HG02763 (cell line): ENCODE measurements at regions not wholly inside any gene's neighbourhood (a gene's known extent, or its start where the extent isn't known, plus 50 kb on each side); places are given as distances from the start of the nearest gene placed in this dataset.

Experiments
- ATAC-seq: cut with Tn5 transposase; IDR thresholded peaks from one replicate; pipeline ENCODE4 v1.9.1; 2021; ENCODE audit warnings: mild to moderate bottlenecking, moderate library complexity; ENCODE audit not compliant: unreplicated experiment

- ATAC-seq: no peak
Measured at GRCh38 chr1:94646786-94647555, 105.4 kb upstream of the F3 start.

- ATAC-seq: no peak
Measured at GRCh38 chr1:94646141-94646643, 104.6 kb upstream of the F3 start.

GRCh38 chr1:94644352-94644751 is 102.8 kb upstream of the F3 start:
- no peak for ATAC-seq

GRCh38 chr1:94643819-94644218 is 102.3 kb upstream of the F3 start:
- no peak for ATAC-seq

- no peak for ATAC-seq
Measured at GRCh38 chr1:94642617-94643321, 101.2 kb upstream of the F3 start.

- ATAC-seq: no peak
Measured at GRCh38 chr1:94641990-94642389, 100.4 kb upstream of the F3 start.

GRCh38 chr1:94640125-94640524 is 98.6 kb upstream of the F3 start:
- no peak for ATAC-seq

GRCh38 chr1:94637121-94637520 is 95.6 kb upstream of the F3 start:
- no peak for ATAC-seq

GRCh38 chr1:94636624-94637023 is 95.1 kb upstream of the F3 start:
- ATAC-seq: no peak

DNA sequence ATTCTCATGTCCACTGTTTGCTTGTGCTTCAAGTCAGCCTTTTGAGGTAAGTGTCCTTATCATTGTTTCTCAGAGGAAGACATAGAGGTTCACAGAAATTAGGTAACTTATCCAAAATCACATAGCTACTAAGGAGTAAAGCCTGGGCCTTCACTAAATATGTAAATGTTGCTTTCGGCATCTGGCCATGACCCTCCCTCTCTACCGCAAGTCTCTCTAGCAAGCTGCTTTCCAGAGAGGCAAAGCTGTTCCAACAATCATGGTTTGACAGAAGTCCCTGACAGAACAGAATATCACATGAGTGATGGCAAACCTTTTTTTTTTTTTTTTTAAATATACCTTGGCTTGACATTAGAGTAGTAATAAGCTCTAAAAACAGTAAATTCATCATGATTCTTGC is 94.5 kb upstream of the F3 start:
- ATAC-seq: no peak

DNA sequence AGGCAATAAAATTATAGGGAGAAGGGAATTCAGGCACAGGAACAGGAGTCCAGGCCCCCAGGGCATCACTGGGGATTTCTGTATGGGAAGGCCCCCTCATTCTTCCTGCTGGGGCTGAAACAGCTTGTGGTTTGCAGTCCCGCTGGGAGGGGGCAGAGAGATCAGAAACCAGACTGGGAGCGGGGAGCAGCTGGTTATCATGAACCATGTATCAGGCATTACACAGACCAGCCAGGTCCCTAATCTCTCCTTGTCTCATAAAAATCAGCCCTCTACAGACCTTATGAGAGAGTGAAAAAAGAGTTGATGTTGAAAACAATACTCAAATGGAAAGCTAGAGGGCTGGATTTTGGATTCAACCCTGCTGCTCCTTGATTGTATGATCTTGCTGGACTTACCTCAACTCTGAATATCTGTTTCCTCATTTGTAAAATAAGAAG is 93.4 kb upstream of the F3 start:
- ATAC-seq: no peak

DNA sequence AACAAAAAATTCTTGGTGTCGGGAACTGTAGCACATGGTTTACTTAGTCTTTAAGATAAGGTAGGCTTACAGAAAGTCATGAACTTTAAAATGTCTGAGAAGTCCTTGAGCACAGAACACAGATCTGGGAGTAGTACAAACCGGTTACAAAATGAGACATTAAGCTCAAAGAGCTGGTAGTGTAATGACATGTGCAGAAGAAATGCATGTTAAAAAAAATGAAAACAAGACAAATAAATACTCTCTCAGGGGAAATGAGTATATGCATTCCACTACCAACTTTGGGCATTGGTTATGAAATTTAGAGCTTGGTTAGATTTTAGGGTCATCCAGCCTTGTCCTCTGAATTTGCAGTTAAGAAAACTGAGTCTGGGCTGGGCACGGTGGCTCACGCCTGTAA is 91.5 kb upstream of the F3 start:
- no peak for ATAC-seq

DNA sequence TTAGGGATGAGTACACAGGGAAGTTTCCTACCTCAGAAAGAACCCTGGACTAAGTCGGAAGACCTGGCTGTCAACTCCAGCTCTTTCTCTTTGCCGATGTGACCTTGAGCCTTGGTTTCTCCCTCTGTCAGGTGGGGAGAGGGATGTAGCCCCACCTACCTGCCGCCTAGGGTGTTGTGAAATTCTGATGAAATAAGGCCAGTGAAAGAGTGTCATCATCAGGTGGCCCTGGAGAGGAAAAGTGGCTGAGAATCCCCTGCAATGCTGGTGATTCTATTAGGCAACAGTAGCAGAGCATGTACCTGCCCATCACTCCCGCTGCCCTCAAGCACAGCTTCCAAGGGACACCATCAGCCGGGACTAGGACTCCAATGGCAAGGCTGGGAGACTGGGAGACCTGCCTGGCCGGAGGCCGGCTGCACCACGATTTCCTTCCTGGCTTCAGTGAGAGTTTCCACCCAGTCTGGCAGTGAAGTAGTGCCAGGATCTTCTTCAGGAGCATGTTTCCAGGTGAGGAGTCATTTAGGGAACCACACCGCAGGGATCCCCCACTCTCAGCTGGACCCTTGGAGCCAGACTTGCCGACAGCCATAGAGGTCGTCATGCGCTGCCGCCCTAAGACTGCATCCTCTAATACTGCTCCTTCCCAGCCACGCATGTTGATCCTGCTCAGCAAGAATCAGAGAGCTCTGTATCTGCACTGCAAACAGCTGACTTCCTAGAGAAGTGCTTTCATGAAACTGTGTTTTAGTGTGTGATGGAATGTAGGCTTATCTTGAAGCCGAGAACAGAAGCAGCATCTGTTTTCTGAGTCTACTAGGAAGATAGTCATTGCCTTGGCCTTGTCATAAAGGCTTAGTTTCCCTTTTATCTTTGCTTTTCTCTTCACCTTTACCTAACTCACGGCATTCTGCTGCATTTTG is 88.0 kb upstream of the F3 start:
- ATAC-seq: no peak

DNA sequence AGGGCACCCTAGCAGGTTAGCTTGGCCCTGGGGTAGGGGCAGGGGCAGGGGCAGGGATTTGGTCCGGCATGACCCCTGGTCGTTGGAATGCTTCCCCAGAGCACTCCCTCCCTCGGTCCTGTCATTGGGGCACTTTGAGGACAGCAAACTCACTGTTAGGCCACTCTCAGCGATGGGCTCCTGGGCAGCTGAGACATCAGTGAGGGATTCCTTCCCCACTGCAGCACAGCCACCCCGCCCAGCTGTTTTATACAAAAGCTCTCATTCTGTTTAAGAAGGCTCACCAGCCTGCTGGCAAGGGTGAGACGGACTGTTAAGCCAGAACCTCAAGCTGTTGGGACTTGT is 86.9 kb upstream of the F3 start:
- ATAC-seq: no peak

- ATAC-seq: no peak
Measured at GRCh38 chr1:94627771-94628498, 86.4 kb upstream of the F3 start.

- ATAC-seq: no peak
Measured at GRCh38 chr1:94624203-94624602, 82.6 kb upstream of the F3 start.

DNA sequence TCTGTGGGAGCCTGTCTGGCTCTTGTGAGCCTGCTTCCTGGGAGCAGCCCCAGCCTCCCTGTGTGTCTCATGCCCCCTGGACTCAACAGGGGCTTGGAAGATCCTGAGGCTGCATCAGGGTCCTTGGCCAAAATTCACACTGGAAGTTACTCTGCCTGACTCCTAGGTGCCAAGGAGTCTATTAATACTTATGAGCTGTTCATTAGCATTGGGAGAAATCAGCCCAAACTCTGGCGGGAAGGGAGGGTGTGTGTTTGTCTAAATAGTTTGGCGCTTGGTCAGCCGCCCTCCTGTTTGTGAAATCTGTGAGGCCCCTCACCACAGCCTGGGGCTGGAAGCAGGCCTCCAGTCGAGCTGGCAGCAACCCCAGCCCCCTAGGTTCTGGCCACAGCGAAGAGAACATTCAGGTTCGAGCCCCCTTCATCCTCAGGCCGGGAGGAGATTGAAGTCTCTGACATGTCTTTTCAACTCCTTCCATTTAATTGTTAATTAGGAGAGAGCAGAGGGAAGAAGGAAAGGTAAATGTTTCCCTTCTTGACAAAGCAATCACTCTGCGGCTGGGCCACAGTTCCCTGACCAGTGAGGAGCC is 82.1 kb upstream of the F3 start:
- ATAC-seq: no peak

GRCh38 chr1:94622757-94623156 is 81.2 kb upstream of the F3 start:
- no peak for ATAC-seq

DNA sequence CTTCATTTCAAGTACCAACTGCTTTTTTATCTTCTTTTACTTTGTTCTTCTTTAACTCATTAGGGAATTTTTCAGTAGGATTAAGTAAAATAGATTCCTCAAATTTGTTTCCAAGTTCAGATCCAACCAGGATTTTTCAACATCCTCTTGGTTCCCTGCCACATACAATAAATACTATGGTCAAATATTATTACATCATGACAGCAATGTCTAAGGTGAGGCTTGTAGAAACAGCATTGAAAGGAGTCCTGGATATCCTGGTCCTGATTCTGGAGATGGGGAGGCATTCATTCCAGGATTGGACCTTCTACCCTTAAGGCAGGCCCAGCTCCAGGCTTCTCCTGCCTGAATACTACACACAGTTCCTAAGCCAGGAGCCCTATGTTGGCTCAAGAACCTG is 80.2 kb upstream of the F3 start:
- no peak for ATAC-seq

GRCh38 chr1:94621395-94621794 is 79.8 kb upstream of the F3 start:
- no peak for ATAC-seq
